ENCODE measurements at regions not wholly inside any gene's neighbourhood (a gene's known extent, or its start where the extent isn't known, plus 50 kb on each side); places are given as distances from the start of the nearest gene placed in this dataset.

- peak; percentile 42; the same call in 1 of the 2 replicates for TF ChIP-seq CTCF (IDR thresholded peaks at IDR 0.05; ENCODE audit: low read depth, low read length)
- Histone ChIP-seq H3K27me3 (no peaks in the 10 kb centered on the region), H3K4me1 (peaks cover 24% of the 10 kb centered on the region), H3K9me3 (no peaks in the 10 kb centered on the region), H3K36me3 (no peaks in the 10 kb centered on the region), H3K4me3 (ENCODE audit: low read depth, low read length) (no peak overlapping the region)
- no peak for DNase-seq
Measured at GRCh38 chr3:178325330-178325729, 210.9 kb upstream of the KCNMB2 start.

- no peaks in the 10 kb centered on the region for H3K27me3 ChIP-seq
- no peak overlapping the region for H3K4me3 ChIP-seq (ENCODE audit: low read depth, low read length)
- H3K36me3 ChIP-seq, result no peaks in the 10 kb centered on the region
- H3K4me1 ChIP-seq, result peaks cover 3% of the 10 kb centered on the region
- H3K9me3 ChIP-seq, result no peaks in the 10 kb centered on the region
- DNase-seq, result no peak
- TF ChIP-seq CTCF (IDR thresholded peaks at IDR 0.05; ENCODE audit: low read depth, low read length), result no peak
Measured at GRCh38 chr3:178329936-178330335, 206.3 kb upstream of the KCNMB2 start.

GRCh38 chr3:178334239-178334638 lies 202.0 kb upstream of the KCNMB2 start:
- no peak for DNase-seq
- Histone ChIP-seq H3K36me3 (no peaks in the 10 kb centered on the region), H3K27me3 (no peaks in the 10 kb centered on the region), H3K4me1 (no peaks in the 10 kb centered on the region), H3K4me3 (ENCODE audit: low read depth, low read length) (no peak overlapping the region), H3K9me3 (no peaks in the 10 kb centered on the region)
- TF ChIP-seq CTCF (IDR thresholded peaks at IDR 0.05; ENCODE audit: low read depth, low read length), result no peak

GRCh38 chr3:178336336-178336735 lies 199.9 kb upstream of the KCNMB2 start:
- Histone ChIP-seq H3K4me1 (no peaks in the 10 kb centered on the region), H3K36me3 (no peaks in the 10 kb centered on the region), H3K9me3 (no peaks in the 10 kb centered on the region), H3K27me3 (no peaks in the 10 kb centered on the region), H3K4me3 (ENCODE audit: low read depth, low read length) (no peak overlapping the region)
- TF ChIP-seq CTCF (IDR thresholded peaks at IDR 0.05; ENCODE audit: low read depth, low read length), result no peak
- DNase-seq, result no peak

- H3K4me3 ChIP-seq (ENCODE audit: low read depth, low read length), result no peak overlapping the region
- no peaks in the 10 kb centered on the region for H3K9me3 ChIP-seq
- no peaks in the 10 kb centered on the region for H3K27me3 ChIP-seq
- no peaks in the 10 kb centered on the region for H3K36me3 ChIP-seq
- DNase-seq, result no peak
- no peak for TF ChIP-seq CTCF (IDR thresholded peaks at IDR 0.05; ENCODE audit: low read depth, low read length)
- H3K4me1 ChIP-seq, result no peaks in the 10 kb centered on the region
Measured at GRCh38 chr3:178340506-178340905, 195.7 kb upstream of the KCNMB2 start.

- Histone ChIP-seq H3K4me3 (ENCODE audit: low read depth, low read length) (no peak overlapping the region), H3K4me1 (no peaks in the 10 kb centered on the region), H3K36me3 (no peaks in the 10 kb centered on the region), H3K9me3 (no peaks in the 10 kb centered on the region), H3K27me3 (no peaks in the 10 kb centered on the region)
- DNase-seq, result no peak
- TF ChIP-seq CTCF (IDR thresholded peaks at IDR 0.05; ENCODE audit: low read depth, low read length), result no peak
Measured at GRCh38 chr3:178341636-178342035, 194.6 kb upstream of the KCNMB2 start.

All from BE2C (cell line).